SK-N-SH (cell line): ENCODE measurements at regions not wholly inside any gene's neighbourhood (a gene's known extent, or its start where the extent isn't known, plus 50 kb on each side); places are given as distances from the start of the nearest gene placed in this dataset.

Experiments
- CTCF ChIA-PET: fragments of 300-600, 350-600 bp; formaldehyde crosslinking; extraction: SDS; loops from one replicate; lab custom pipeline; 2021; lab: Yijun Ruan, JAX
- POLR2A ChIA-PET: fragments of 350-600 bp; sonication (Branson Sonifier 250); formaldehyde crosslinking; extraction: SDS; loops from one replicate; lab custom pipeline; 2020; ENCODE audit warnings: antibody characterized with exemption, inconsistent platforms; lab: Yijun Ruan, JAX
- DNase-seq: peaks from one replicate; pipeline ENCODE4 v3.0.0; 2012
- H2AFZ ChIP-seq: fragments of 200-600 bp; sonication (generic); 2 replicates; pipeline ENCODE4 v1.8.1; 2016; ENCODE audit warnings: antibody characterized with exemption, mild to moderate bottlenecking, low read depth
- H3F3A ChIP-seq: fragments of 200-600 bp; sonication (generic); replicated peaks from 2 replicates; pipeline ENCODE3; 2016; ENCODE audit warnings: antibody characterized with exemption, mild to moderate bottlenecking; ENCODE audit not compliant: insufficient read depth
- H3K27ac ChIP-seq, 2 experiments: fragments of 200-500 bp in 1 of 2; fragments of 200-600 bp in 1 of 2; sonication (Bioruptor generic) in 1 of 2; sonication (generic), shearing (Covaris generic) in 1 of 2; 2 replicates each; pipeline versions ENCODE4 v1.5.1 to v1.6.1; 2014 to 2016; ENCODE audit warnings: low read depth in 2 of 2, inconsistent platforms in 1 of 2, low read length in 1 of 2, mild to moderate bottlenecking in 1 of 2, mixed read lengths in 1 of 2
- H3K27me3 ChIP-seq: fragments of 200-600 bp; sonication (generic), shearing (Covaris generic); 2 replicates; pipeline ENCODE4 v1.6.1; 2016; ENCODE audit warnings: mixed run types; ENCODE audit not compliant: insufficient read depth
- H3K36me3 ChIP-seq, 2 experiments: fragments of 200-500 bp in 1 of 2; fragments of 200-600 bp in 1 of 2; sonication (Bioruptor generic) in 1 of 2; sonication (generic) in 1 of 2; replicated peaks in 1 of 2; 2 replicates each; pipeline versions ENCODE3 to v1.5.1; 2014 to 2016; ENCODE audit warnings: low read length in 1 of 2, mild to moderate bottlenecking in 1 of 2; ENCODE audit not compliant: insufficient read depth in 2 of 2, control insufficient read depth in 1 of 2
- H3K4me1 ChIP-seq, 2 experiments: fragments of 200-500 bp in 1 of 2; fragments of 200-600 bp in 1 of 2; sonication (Bioruptor generic) in 1 of 2; sonication (generic), shearing (Covaris generic) in 1 of 2; 2 replicates each; pipeline versions ENCODE4 v1.5.1 to v1.6.1; 2014 to 2016; ENCODE audit warnings: low read depth in 1 of 2, low read length in 1 of 2, mixed run types in 1 of 2; ENCODE audit not compliant: insufficient read depth in 2 of 2, control insufficient read depth in 1 of 2
- H3K4me2 ChIP-seq: fragments of 200-600 bp; sonication (generic), shearing (Covaris generic); 2 replicates; pipeline ENCODE4 v1.6.1; 2017; ENCODE audit warnings: mixed run types
- H3K4me3 ChIP-seq, 2 experiments: fragments of 200-500 bp in 1 of 2; fragments of 200-600 bp in 1 of 2; sonication (Bioruptor generic) in 1 of 2; sonication (generic), shearing (Covaris generic) in 1 of 2; 2 replicates each; pipeline versions ENCODE4 v1.5.1 to v1.8.1; 2014 to 2016; ENCODE audit warnings: low read depth in 2 of 2, inconsistent platforms in 1 of 2, low read length in 1 of 2, mild to moderate bottlenecking in 1 of 2, mixed read lengths in 1 of 2, moderate library complexity in 1 of 2
- H3K79me2 ChIP-seq: fragments of 200-600 bp; sonication (generic); 2 replicates; pipeline ENCODE4 v1.8.1; 2017; ENCODE audit warnings: mild to moderate bottlenecking; ENCODE audit not compliant: insufficient read depth
- H3K9ac ChIP-seq: fragments of 200-600 bp; sonication (generic); 2 replicates; pipeline ENCODE4 v1.6.1; 2017; ENCODE audit warnings: mixed run types
- H3K9me2 ChIP-seq: fragments of 200-600 bp; sonication (generic); 2 replicates; pipeline ENCODE4 v1.6.1; 2017; ENCODE audit warnings: mixed run types
- H3K9me3 ChIP-seq: fragments of 200-600 bp; sonication (generic); 2 replicates; pipeline ENCODE4 v1.6.1; 2017; ENCODE audit warnings: mixed run types, mild to moderate bottlenecking, moderate library complexity
- H4K20me1 ChIP-seq: fragments of 200-600 bp; sonication (generic); 2 replicates; pipeline ENCODE4 v1.6.1; 2017; ENCODE audit warnings: mild to moderate bottlenecking, mixed run types; ENCODE audit not compliant: insufficient read depth
- CHD2 ChIP-seq: fragments of 150-350 bp; IDR thresholded peaks from 2 replicates; pipeline ENCODE4 v1.6.1; 2018; ENCODE audit warnings: low read length; ENCODE audit not compliant: partially characterized antibody
- ELF1 ChIP-seq: IDR thresholded peaks from 2 replicates; pipeline ENCODE4 v1.4.0; 2012
- EP300 ChIP-seq, 2 experiments: IDR thresholded peaks; 2 replicates each; pipeline versions ENCODE4 v1.4.0 to v1.6.1; 2012; ENCODE audit warnings: borderline replicate concordance in 1 of 2, low read depth in 1 of 2, low read length in 1 of 2
- EZH2phosphoT487 ChIP-seq: fragments of 200-600 bp; sonication (generic); IDR thresholded peaks from 2 replicates; pipeline ENCODE4 v1.6.1; 2017; ENCODE audit warnings: low read depth, mixed run types, mild to moderate bottlenecking, antibody characterized with exemption, moderate library complexity, borderline replicate concordance
- FOXJ3 ChIP-seq: sonication (generic); formaldehyde crosslinking; IDR thresholded peaks from 2 replicates; pipeline ENCODE4 v1.5.1; 2020; ENCODE audit warnings: mild to moderate bottlenecking, missing genetic modification reagents
- MAX ChIP-seq: IDR thresholded peaks from 2 replicates; pipeline ENCODE4 v1.4.0; 2012; ENCODE audit warnings: low read depth
- MEF2A ChIP-seq: IDR thresholded peaks from 2 replicates; pipeline ENCODE4 v1.4.0; 2012; ENCODE audit warnings: low read depth, borderline replicate concordance
- MXI1 ChIP-seq: IDR thresholded peaks from 2 replicates; pipeline ENCODE4 v1.6.1; 2012; ENCODE audit warnings: mild to moderate bottlenecking, low read depth, low read length, improper control_type of control experiment
- NFIC ChIP-seq: IDR thresholded peaks from 2 replicates; pipeline ENCODE4 v1.4.0; 2012; ENCODE audit warnings: borderline replicate concordance
- NRF1 ChIP-seq: IDR thresholded peaks from 2 replicates; pipeline ENCODE4 v1.6.1; 2012; ENCODE audit warnings: low read depth, mild to moderate bottlenecking, low read length
- POLR2AphosphoS5 ChIP-seq: IDR thresholded peaks from 2 replicates; pipeline ENCODE4 v1.6.1; 2012; ENCODE audit warnings: low read depth, low read length
- RCOR1 ChIP-seq: fragments of 150-350 bp; IDR thresholded peaks from 2 replicates; pipeline ENCODE4 v1.6.1; 2017; ENCODE audit warnings: antibody characterized with exemption, low read length
- SIN3A ChIP-seq: IDR thresholded peaks from 2 replicates; pipeline ENCODE4 v1.6.1; 2012; ENCODE audit warnings: low read depth, mild to moderate bottlenecking, low read length, moderate library complexity, borderline replicate concordance
- TAF1 ChIP-seq: IDR thresholded peaks from 2 replicates; pipeline ENCODE4 v1.6.1; 2012; ENCODE audit warnings: low read depth, mild to moderate bottlenecking, low read length, moderate library complexity, borderline replicate concordance
- TCF12 ChIP-seq: IDR thresholded peaks from 2 replicates; pipeline ENCODE4 v1.4.0; 2012
- TEAD4 ChIP-seq: IDR thresholded peaks from 2 replicates; pipeline ENCODE4 v1.4.0; 2012; ENCODE audit warnings: mild to moderate bottlenecking, borderline replicate concordance; ENCODE audit not compliant: insufficient read depth
- YY1 ChIP-seq: IDR thresholded peaks from 2 replicates; pipeline ENCODE4 v1.4.0; 2012; ENCODE audit warnings: low read depth, mild to moderate bottlenecking
- WGBS: methylation state at CpG from one replicate; pipeline ENCODE4 v1.1.6; 2017; ENCODE audit warnings: low lambda C conversion rate; 5-methylcytosine and 5-hydroxymethylcytosine counted together
- TF ChIP-seq, protein P1 (sequence below): IDR thresholded peaks from 2 replicates; pipeline ENCODE4 v1.6.1; 2012; ENCODE audit warnings: mild to moderate bottlenecking, low read depth, low read length, moderate library complexity
- TF ChIP-seq, protein P2 (sequence below): IDR thresholded peaks from 2 replicates; pipeline ENCODE4 v1.4.0; 2012; ENCODE audit warnings: low read depth, borderline replicate concordance

- Histone ChIP-seq H3K9me2 (no peaks in the 10 kb centered on the region), H4K20me1 (no peaks in the 10 kb centered on the region), H3K4me3 (no peak overlapping the region), H3K9ac (no peak overlapping the region), H3K27me3 (no peaks in the 10 kb centered on the region), H2AFZ (no peak overlapping the region), H3F3A (no peaks in the 10 kb centered on the region), H3K9me3 (no peaks in the 10 kb centered on the region), H3K36me3 (no peaks in the 10 kb centered on the region), H3K79me2 (no peaks in the 10 kb centered on the region), H3K4me1 (no peaks in the 10 kb centered on the region), H3K27ac (no peak overlapping the region), H3K4me2 (no peak overlapping the region)
- ChIA-PET CTCF (no interaction called here), POLR2A (no interaction called here)
- DNase-seq, result no peak
- 92% methylated on average over 2 of the region's 2 CpGs for whole genome bisulfite sequencing
- TF ChIP-seq NRF1 (no peak), POLR2AphosphoS5 (no peak), TCF12 (no peak), MEF2A (no peak), EP300 (IDR thresholded peaks at IDR 0.05; ENCODE audit: borderline replicate concordance in 1 of 2, low read depth in 1 of 2, low read length in 1 of 2) (no peak), YY1 (no peak), NFIC (no peak), CHD2 (no peak), MAX (no peak), FOXJ3 (CRISPR knock-in tag) (no peak), RCOR1 (no peak), TAF1 (no peak), TEAD4 (no peak), EZH2phosphoT487 (no peak), MXI1 (no peak), ELF1 (no peak), SIN3A (no peak)
- TF ChIP-seq, protein P1, sequence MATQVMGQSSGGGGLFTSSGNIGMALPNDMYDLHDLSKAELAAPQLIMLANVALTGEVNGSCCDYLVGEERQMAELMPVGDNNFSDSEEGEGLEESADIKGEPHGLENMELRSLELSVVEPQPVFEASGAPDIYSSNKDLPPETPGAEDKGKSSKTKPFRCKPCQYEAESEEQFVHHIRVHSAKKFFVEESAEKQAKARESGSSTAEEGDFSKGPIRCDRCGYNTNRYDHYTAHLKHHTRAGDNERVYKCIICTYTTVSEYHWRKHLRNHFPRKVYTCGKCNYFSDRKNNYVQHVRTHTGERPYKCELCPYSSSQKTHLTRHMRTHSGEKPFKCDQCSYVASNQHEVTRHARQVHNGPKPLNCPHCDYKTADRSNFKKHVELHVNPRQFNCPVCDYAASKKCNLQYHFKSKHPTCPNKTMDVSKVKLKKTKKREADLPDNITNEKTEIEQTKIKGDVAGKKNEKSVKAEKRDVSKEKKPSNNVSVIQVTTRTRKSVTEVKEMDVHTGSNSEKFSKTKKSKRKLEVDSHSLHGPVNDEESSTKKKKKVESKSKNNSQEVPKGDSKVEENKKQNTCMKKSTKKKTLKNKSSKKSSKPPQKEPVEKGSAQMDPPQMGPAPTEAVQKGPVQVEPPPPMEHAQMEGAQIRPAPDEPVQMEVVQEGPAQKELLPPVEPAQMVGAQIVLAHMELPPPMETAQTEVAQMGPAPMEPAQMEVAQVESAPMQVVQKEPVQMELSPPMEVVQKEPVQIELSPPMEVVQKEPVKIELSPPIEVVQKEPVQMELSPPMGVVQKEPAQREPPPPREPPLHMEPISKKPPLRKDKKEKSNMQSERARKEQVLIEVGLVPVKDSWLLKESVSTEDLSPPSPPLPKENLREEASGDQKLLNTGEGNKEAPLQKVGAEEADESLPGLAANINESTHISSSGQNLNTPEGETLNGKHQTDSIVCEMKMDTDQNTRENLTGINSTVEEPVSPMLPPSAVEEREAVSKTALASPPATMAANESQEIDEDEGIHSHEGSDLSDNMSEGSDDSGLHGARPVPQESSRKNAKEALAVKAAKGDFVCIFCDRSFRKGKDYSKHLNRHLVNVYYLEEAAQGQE, result no peak
- TF ChIP-seq, protein P2, sequence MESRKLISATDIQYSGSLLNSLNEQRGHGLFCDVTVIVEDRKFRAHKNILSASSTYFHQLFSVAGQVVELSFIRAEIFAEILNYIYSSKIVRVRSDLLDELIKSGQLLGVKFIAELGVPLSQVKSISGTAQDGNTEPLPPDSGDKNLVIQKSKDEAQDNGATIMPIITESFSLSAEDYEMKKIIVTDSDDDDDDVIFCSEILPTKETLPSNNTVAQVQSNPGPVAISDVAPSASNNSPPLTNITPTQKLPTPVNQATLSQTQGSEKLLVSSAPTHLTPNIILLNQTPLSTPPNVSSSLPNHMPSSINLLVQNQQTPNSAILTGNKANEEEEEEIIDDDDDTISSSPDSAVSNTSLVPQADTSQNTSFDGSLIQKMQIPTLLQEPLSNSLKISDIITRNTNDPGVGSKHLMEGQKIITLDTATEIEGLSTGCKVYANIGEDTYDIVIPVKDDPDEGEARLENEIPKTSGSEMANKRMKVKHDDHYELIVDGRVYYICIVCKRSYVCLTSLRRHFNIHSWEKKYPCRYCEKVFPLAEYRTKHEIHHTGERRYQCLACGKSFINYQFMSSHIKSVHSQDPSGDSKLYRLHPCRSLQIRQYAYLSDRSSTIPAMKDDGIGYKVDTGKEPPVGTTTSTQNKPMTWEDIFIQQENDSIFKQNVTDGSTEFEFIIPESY, result no peak
These were observed 901.2 kb downstream of the LTN1 start for GRCh38 chr21:28091466-28091865.
